ENCODE measurements at regions not wholly inside any gene's neighbourhood (a gene's known extent, or its start where the extent isn't known, plus 50 kb on each side); places are given as distances from the start of the nearest gene placed in this dataset.

DNA sequence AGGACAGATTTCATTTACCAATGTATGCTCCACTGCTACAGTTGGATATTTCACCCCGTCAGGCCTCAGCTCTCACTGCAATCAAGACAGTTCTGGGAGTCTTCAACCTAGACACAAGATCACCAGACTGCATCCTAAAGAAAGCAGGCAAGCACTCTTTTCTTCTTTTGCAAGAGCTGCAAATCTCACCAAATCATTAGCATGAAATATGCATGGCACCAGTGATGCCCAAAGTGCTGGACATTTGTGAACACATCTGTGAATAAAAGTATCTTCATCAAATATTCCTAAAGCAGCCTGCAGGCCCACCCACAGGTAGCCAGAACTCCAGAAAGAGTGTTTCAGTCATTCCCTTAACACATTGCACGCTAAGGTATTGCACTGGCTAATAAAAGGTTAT is 87.5 kb downstream of the RBM43 start:
- TF ChIP-seq, protein P1, sequence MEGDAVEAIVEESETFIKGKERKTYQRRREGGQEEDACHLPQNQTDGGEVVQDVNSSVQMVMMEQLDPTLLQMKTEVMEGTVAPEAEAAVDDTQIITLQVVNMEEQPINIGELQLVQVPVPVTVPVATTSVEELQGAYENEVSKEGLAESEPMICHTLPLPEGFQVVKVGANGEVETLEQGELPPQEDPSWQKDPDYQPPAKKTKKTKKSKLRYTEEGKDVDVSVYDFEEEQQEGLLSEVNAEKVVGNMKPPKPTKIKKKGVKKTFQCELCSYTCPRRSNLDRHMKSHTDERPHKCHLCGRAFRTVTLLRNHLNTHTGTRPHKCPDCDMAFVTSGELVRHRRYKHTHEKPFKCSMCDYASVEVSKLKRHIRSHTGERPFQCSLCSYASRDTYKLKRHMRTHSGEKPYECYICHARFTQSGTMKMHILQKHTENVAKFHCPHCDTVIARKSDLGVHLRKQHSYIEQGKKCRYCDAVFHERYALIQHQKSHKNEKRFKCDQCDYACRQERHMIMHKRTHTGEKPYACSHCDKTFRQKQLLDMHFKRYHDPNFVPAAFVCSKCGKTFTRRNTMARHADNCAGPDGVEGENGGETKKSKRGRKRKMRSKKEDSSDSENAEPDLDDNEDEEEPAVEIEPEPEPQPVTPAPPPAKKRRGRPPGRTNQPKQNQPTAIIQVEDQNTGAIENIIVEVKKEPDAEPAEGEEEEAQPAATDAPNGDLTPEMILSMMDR (IDR thresholded peaks at IDR 0.05; ENCODE audit: poor library complexity): no peak
- TF ChIP-seq EZH2phosphoT487 (IDR thresholded peaks at IDR 0.05; ENCODE audit: low read depth, severe bottlenecking, unreplicated experiment): no peak
